Epithelial cell of prostate (primary cell): ENCODE measurements at regions not wholly inside any gene's neighbourhood (a gene's known extent, or its start where the extent isn't known, plus 50 kb on each side); places are given as distances from the start of the nearest gene placed in this dataset.

Experiments
- DNase-seq: peaks from one replicate; pipeline ENCODE4 v3.0.0-alpha.2; 2011; ENCODE audit warnings: low read depth, low spot score
- H3K27ac ChIP-seq: fragments of 450-650 bp; 2 replicates; pipeline ENCODE4 v1.5.1; 2017; ENCODE audit warnings: mild to moderate bottlenecking

DNA sequence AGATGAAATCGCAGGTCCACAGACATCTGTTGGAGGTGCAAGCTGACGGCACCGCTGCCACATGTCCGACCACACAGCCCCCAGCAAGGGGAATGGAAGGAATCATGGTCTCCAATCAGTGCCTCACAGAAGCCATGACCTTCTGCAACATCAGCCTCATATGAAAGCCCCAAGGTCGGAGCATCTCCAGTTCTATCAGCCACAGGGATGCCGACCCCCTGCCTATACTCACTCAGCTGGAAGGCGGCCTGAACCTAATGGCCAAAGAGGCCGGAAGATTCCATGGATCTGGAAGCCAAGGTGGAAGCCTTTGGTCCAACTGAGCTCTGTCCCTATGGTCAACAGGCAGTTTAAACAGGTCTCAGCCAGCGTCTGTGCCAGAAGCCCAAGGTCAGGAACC lies 278.8 kb downstream of the TNS1 start:
- H3K27ac ChIP-seq, result no peak overlapping the region
- DNase-seq, result no peak

DNA sequence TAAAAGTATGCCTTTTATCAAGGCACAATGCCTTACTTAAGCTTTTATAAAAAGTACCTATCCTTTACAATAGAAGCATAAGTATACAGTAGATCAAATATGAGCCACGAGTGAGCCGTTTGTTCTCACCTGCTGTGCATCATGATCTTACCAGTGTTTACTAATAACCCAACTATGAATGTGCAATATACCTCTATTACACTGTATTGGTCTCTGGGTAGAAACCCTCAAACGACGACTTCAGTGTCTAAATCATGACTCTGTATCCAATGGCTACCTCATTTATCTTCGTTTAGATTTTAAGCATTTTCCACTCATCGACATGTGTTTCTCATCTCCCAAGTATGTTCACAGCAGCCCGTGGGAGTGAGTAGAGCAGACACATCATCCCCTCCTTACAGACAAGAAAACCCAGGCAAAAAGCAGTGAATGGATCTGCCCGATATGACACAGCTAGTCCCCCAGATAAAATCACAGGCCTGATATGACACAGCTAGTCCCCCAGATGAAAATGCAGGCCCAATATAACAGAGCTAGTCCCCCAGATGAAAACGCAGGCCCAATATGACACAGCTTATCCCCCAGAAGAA lies 279.8 kb downstream of the TNS1 start:
- H3K27ac ChIP-seq, result no peak overlapping the region
- DNase-seq, result no peak

DNA sequence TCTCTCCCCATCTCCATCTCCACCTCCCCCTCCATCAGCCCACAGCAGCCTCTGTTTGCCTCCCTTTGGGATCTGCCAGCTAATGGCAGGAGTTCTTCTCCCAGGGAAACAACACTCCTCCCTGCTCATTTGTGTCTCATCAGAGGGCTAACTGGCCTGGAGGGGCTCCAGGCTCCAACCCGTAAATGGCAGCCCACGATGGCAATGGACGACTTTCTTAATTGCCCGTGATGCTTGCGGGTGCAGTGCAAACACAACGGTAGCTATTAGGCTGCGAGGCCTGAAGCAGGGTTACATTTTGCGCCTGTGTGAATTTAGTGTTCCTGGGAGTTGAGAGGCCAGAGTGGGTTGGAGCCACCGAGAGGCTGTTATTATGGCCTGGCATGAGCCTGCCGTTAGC lies 285.1 kb downstream of the TNS1 start:
- DNase-seq, result no peak
- H3K27ac ChIP-seq, result no peak overlapping the region

DNA sequence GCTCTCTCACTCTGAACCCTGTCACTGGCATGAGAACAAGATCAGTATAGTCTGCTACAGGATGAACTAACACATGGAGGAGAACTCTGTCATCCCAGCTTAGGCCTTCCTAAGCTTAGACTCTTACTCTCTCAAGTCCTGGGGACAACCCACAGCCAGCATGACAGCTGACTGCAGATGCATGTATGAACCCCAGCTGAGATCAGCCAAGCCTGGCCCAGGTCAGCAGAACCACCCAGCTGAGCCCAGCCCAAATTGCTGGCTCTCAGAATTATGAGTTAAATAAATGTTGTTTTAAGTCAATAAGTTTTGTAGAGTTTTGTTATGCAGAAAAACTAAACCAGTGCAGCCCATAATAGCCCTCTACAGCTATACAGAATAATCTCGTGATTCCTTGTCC lies 287.3 kb downstream of the TNS1 start:
- no peak overlapping the region for H3K27ac ChIP-seq
- no peak for DNase-seq

DNA sequence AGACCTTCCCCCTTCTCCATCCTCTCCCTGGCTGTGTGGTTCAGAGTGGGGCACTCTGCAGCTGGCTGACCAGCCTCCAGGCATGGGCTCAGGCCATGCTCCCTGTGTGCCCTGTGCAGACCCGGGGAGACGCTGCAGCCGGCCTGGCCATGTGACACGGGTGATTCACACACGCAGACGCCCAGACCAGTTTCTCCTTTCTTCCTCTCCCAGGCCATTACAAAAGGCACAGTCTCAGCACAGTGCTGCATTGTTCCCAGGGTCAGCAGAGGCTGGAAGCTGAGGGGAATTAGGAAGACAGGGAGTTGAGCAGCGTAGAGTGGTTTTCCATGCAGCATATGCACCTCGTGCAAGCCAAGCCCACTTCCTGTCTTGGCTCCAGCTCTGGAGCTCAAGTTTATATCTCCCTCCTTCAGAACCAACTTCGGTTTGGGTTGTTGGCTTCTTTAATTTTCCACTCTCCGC lies 288.5 kb downstream of the TNS1 start:
- no peak for DNase-seq
- no peak overlapping the region for H3K27ac ChIP-seq

DNA sequence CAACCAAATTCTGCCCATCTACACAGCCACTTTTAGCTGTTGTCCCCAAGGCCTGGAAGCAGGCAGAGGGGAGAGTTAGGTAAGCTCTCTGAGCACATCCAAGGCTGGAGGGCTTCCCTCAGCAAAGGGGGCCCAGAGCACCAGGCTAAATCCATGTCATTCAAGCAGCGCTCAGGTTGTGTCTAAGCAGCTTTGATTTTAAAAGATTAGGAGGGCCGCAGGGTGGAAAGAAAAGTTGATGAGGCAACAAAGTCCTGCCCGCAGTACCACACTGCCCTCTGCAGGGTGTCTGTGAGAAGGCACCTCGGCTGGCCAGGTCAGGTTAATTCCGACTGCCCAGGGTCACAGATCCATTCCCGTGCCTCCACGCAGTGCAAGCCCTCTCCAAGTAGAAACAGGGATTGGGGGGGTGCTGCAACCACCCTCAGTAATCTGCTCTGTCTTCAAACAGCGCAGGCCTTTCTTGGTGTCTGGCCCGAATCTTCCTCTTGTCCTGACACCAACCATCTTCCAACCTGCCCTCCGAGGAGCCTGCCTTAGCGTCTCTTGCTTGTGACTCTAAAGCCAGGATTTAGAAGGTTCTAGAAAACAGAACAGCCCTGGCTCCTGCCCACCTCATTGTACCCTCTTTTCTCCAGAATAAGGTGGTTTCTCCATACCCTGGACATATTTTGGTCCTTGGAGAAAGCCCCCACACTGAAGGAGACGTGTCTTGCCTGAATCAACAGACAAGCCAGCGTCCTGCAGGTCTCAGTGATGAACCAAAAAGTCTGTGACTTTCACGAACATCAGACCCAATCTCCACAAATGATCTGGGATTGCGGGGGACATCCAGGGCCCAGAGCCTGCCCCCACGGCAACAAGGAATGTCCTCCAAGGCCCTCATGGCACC lies 289.2 kb downstream of the TNS1 start:
- H3K27ac ChIP-seq, result no peak overlapping the region

DNA sequence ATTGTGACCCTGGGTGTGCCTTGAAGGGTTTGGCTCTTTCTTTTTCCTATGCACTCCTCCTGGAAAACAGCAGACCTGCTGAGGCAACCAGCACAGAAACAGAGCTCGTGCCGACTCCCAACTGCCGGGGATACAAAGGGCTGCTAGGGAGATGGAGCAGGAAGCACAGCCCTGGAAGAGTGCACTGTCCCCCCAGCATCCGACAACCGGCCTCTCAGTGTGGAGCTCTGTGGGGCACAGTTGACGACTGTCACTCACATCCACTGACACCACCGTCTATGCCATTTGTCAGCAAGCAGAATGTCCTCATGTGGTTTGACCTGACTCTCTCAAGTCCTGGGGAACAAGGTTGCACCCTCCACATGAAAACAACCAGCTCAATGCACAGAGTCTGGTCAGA lies 290.4 kb downstream of the TNS1 start:
- no peak for DNase-seq
- no peak overlapping the region for H3K27ac ChIP-seq

More for the DNA sequence above, 289.2 kb downstream of the TNS1 start:
- no peak for DNase-seq

DNA sequence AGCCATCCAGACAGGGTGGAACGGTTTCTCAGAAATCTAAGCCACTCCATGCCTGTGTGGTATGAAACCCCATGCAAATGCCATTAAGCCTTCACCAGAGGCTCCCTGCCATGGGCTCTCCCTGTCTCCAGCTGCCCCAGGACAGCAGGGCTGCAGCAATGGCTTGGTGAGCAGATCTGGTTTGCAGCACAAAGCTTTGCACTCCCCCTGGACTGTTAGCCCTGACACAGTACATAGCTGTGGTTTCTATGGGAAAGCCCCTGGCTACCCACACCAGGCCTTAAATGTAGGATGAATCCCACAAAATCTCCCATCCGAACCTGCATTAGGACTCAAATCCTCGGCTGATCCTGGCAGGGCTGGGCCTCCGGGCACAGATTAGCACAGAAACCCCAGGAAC lies 291.6 kb downstream of the TNS1 start:
- no peak for DNase-seq

DNA sequence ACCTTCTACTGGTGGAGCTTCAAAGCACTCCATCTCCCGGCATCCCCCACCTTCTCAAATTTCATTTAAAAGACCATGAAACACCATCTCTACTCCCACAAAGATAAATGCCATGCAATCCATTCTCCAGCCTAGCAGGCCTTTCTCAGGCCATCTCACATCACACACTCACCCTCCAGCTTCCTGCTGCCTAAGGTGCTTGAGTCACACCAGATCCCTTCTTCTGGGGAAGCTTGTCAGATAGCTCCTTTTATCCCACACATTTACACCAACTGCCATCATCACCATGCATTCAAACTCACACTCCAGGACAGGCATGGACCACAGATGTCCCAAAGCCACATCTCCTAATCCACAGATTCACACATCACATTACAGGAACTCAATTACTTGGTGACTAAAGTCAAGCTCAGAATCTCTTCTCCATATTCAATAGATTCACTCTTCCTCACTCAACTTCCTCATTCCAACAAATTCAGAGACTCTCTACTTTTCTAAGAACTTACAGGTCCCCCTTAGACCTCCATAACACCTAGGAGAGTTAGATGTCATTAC lies 292.5 kb downstream of the TNS1 start:
- DNase-seq, result no peak
- no peak overlapping the region for H3K27ac ChIP-seq

More for the DNA sequence above, 291.6 kb downstream of the TNS1 start:
- H3K27ac ChIP-seq, result no peak overlapping the region

DNA sequence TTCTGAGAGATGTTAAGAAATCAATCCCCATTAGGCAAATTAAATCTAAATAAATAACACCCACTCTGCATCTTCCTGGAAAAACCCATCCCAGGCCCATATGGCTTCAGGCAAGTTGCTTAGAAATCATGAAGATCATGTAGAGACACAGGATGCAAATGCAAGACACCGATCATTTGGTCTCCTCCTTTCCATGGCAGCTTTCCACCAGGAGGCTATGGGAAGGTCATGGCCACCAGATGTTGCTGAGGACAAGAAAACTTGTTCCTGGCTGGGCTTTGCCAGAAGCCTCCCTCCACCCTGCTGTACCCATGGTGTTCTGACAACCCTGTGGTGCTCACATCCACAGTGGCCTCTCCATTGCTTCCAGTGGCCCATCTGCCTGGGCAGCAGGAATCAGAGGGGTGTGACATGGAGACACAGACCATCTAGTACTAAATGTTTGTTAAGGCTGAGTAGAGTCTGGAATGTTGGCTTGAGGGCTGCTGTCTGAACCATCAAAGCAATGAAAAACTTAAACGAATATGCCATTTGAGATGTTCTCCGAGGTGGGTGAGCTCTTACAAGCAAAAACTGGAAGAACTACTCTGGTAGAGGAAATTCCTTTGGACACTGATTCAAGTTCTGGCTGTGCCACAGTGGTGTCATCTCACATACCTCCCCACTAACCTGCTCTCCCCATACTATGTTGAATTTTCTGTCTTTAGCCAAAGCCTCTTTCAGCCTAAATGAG lies 293.2 kb downstream of the TNS1 start:
- no peak for DNase-seq
- no peak overlapping the region for H3K27ac ChIP-seq

DNA sequence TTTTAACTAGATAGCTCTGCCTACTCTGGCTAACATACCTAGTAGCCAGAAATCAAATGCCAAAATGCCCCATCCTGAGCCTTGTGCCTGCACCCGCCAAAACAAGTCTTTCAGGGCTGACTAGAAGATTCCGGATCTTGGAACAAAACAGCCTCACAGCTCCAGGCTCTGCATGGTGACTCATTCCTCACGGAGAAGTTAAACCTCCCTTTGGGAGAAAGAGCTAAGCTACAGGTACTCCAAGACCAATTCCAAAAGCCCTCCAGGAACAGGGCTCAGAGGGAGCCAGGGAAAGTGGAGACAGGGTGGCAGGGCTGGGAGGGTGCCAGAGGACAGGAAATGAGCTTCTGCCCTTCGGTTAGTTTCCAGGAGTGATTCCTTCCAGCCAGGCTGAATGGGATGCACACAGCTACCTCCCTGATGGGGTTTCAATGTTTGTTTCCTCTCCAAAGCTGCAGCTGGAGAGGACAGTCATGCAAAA lies 295.6 kb downstream of the TNS1 start:
- DNase-seq, result peak; percentile 52
- H3K27ac ChIP-seq, result peak overlapping the region; percentile 30

DNA sequence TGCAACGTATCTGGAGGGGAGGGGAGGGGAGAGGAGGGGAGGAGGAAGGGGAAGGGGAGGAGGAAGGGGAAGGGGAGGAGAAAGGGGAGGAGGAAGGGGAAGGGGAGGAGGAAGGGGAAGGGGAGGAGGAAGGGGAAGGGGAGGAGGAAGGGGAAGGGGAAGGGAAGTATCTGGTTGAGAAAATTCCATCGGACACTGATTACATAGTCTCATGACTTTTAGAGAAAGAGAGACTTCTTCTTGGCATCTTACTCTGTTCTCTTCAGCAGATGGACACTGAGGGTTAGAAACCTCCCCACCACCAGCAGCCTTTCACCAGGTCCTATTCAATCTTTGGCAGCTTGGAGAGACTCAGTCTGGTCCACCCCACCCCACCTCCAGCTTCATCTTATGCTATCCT lies 296.3 kb downstream of the TNS1 start:
- peak overlapping the region; percentile 30 for H3K27ac ChIP-seq
- no peak for DNase-seq

DNA sequence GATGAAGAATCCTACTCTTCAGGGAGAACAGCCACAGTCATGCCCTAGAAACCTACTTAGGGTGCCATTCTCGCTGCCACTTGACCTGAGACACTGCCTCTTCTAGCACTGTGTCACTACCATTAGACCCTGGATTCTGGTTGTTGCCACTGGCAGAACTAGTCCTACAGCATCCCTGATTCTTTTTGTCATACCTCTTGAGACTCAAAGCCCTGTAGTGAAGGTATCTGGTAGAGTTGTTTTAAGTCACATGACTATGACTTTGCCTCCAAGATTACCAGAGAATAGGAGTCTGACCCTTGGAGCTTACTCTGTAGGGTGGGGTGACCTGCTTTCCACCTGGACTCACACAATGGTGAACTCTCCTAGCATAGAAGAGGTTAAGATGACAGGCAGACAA lies 296.7 kb downstream of the TNS1 start:
- DNase-seq, result no peak
- no peak overlapping the region for H3K27ac ChIP-seq

DNA sequence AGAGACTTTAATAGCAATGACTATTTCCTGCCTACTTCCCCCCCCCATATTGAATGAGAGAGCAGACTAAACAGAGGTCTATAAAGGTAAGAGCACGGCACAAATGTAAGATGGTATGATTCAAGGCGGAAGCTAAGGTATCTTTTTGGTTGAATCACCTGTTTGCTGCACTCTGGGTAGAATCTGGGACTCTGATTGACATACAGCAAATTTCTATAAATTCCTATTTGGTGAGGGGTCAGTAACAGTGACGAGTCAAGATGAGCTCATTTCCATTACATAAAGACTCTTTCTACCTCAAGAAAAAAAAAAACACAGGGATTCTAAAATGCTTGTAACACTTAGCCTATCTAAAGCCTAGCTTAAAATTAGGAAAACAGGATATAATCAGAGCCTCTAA lies 297.3 kb downstream of the TNS1 start:
- H3K27ac ChIP-seq, result no peak overlapping the region
- DNase-seq, result no peak

DNA sequence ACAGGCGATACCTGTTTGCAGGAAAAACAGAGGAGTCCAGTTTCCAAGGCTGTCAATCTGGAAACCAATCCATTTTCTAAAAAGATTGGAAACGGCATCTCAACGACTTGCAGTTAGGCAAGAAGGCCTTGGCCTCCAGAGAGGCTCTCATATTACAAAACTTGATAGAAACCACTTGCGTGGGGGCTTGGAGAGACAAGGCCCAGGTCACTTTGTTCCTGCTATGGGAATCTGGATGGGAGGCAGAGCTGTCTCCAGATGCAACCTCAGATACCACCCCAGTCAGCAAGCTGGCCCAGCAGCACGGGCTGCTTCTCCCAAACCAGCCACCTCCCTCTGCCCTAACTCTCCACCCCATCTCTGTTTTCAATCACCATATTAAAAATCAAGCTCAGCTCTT lies 298.8 kb downstream of the TNS1 start:
- H3K27ac ChIP-seq, result no peak overlapping the region
- no peak for DNase-seq

DNA sequence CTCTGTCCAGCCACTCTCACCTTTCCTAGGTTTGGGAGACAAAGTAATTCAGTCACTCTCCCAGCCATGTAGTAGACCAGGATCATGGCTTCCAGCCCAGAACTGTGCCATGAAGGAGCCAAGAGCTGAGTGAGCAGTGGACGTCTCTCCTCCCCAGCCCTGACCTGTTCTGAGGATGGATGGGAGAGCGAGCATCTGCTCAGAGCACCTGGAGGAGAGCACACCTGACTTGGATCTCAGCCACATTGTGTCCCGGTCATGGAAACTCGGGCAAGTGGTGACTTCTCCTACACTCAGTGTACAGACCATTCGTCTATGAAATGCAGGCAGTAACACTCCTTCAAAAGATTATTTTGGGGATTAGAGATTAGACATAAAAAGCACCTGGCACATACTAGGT lies 299.7 kb downstream of the TNS1 start:
- H3K27ac ChIP-seq, result no peak overlapping the region
- DNase-seq, result no peak

DNA sequence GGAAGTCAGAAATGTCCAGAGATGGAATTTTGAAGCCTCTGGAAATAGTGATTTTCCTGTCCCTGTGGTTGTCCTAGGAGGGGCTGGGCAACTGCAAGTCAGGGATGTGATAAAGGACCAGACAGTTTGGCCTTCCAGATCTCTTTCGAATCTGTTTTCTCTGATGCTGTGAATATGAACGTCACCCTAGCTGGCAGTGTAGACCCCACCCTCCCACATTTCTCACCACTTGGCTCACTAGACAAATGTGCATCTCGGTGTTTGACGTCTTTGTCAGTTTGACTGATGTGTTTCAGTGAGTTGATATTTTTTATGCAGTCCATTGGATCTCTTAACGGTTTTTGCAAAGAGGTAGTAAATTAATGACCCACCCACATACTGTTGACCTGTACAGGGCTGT lies 301.2 kb downstream of the TNS1 start:
- no peak for DNase-seq
- H3K27ac ChIP-seq, result no peak overlapping the region

DNA sequence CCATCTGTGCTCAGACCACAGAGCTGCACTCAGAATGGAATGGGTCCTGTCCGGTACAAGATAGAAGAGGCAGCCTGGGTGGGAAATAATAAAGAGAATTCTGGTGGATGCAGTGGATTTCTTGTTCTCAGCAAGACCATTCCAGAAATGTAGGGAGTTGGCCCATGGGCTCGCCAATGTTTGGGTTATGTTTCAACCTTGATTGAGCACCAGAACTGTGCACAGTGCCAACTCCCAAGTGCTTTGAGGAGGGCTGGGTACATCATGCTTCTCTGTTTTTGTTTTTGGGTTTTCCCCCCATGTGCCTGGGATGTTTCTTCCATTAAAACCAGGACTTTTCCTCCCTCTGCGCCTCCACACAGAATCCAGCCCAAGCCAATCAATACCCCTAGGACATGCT lies 304.1 kb downstream of the TNS1 start:
- no peak overlapping the region for H3K27ac ChIP-seq
- DNase-seq, result no peak

DNA sequence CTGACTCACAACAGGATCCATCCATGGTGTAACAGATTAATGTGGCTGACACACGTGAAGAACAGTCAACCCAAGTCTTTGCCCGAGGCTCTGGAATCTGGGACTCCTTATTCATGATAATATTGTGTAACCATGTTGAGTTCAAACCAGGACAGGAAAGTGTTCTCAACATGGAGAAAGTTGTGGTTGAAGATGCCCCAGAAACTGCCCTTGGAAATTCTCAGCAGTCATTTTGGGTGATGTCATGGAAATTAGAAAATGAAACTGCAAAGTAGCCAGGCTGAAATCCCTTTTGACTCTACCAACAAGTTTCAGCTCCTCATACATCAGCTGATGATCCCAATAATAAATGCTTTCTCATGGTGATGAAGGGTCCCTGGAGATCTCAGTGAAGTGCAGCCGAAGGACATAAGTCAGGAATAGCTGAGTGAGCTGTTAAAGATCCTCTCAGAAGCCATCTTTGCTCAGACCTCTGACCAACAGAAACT lies 307.7 kb downstream of the TNS1 start:
- peak; percentile 89 for DNase-seq

DNA sequence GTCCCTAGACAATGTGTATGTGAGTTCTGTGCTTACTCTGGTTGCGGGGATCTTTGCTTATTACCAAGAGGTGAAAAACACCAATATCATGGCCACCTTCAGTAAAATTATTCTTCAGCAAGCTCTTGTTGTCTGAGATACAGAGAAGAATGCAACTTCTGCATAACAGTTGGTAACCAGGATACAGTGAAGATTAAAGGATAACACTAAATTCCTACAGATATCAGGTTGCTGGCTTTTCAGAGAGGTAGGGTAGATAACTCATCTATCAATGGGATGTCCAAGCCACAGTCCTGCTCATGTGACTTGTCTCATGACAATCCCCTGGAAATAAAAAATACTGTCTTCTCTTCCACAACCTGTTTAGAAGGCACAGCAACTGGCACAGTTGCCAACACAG lies 308.5 kb downstream of the TNS1 start:
- DNase-seq, result no peak
- no peak overlapping the region for H3K27ac ChIP-seq

More for the DNA sequence above, 307.7 kb downstream of the TNS1 start:
- H3K27ac ChIP-seq, result peak overlapping the region; percentile 38
